Sigmoid colon (tissue), 4 donors: ENCODE measurements at regions not wholly inside any gene's neighbourhood (a gene's known extent, or its start where the extent isn't known, plus 50 kb on each side); places are given as distances from the start of the nearest gene placed in this dataset.

Experiments used
- CTCF ChIP-seq, 4 experiments: fragments of 450-650 bp in 3 of 4; fragments of 200-600 bp in 1 of 4; IDR thresholded peaks; one replicate each; pipeline ENCODE4 v1.5.1; 2016 to 2019; ENCODE audit warnings: antibody characterized with exemption in 4 of 4, mild to moderate bottlenecking in 3 of 4, moderate library complexity in 2 of 4
- POLR2A ChIP-seq, 2 donors: fragments of 450-650 bp; IDR thresholded peaks; one replicate each; pipeline ENCODE4 v1.6.1; 2016; ENCODE audit warnings: antibody characterized with exemption in 2 of 2, mild to moderate bottlenecking in 2 of 2, moderate library complexity in 2 of 2
- POLR2AphosphoS5 ChIP-seq, 4 donors: sonication (generic); formaldehyde crosslinking; IDR thresholded peaks; one replicate each; pipeline ENCODE4 v1.6.1; 2017; ENCODE audit warnings: antibody characterized with exemption in 4 of 4

DNA sequence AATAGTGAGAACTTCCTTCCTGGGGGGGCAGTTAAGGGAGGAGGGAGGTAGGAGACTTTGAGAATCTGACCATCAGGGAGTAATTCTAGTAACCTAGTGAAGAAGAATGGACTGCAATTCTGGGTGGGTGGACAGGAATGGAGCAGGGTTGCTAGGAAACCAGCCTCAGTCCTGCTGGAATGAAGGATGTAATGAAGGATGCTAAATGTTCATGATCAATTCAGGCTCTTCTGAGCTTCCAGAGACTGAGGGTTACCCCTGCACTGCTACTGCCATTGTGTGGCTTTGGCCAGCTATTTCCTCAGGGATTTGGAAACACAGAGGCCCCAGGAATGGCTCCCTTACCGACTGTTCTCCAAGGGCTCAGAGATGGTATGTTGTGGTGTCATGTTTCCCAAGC is 116.4 kb downstream of the UTP18 start:
- TF ChIP-seq POLR2A (IDR thresholded peaks at IDR 0.05): no peak
- TF ChIP-seq CTCF (IDR thresholded peaks at IDR 0.05): no peak
- TF ChIP-seq POLR2AphosphoS5 (IDR thresholded peaks at IDR 0.05): no peak
